ENCODE measurements at regions not wholly inside any gene's neighbourhood (a gene's known extent, or its start where the extent isn't known, plus 50 kb on each side); places are given as distances from the start of the nearest gene placed in this dataset.

DNA sequence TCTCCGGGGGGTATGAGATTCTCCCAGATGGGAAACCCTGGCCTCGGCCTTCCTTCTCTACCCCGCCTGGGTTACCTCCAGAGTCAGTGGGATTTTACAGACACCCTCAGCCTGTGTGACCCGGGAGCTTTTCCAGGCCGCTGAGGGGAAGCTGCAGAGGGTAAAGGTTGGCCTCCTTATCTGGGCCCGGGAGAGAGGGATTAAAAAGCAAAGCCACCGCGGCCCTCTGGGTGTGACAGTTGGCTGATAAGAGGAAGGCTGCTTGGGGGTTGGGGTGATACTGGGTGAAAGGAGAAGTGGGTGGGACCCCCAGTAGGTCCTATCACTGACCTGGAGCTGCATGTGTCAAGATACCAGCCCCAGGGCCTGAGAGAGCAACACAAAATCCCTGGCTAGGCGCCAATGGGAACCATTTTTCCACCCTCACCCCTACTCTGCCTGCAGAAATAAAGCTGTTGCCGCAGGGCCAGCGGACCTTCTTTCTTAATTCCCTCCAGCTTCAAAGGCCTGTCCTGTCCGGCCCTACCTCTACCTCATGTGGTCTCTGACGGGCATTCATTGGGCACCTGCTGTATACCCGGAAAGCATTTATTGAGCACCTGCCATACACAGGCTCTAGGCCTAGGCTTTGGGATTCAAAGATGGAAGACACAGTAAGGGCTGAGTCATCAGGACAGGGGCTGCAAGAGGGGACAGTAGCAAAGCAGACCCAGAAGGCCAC lies 77.6 kb upstream of the GSE1 start (continued):
- peak; percentile 79; the same call in 1 of the 2 replicates for TF ChIP-seq ZNF34 (CRISPR knock-in tag; IDR thresholded peaks at IDR 0.05; ENCODE audit: borderline replicate concordance)
- peak; percentile 11; the same call in 1 of the 2 replicates for TF ChIP-seq ZBTB21 (CRISPR knock-in tag; IDR thresholded peaks at IDR 0.05)
- TF ChIP-seq ZNF768 (CRISPR knock-in tag; IDR thresholded peaks at IDR 0.05), result no peak
- TF ChIP-seq ATRX (CRISPR knock-in tag; IDR thresholded peaks at IDR 0.05; ENCODE audit: borderline replicate concordance), result no peak
- peak; percentile 99 for TF ChIP-seq TBX3 (IDR thresholded peaks at IDR 0.05; ENCODE audit: borderline replicate concordance)
- TF ChIP-seq, protein P1, sequence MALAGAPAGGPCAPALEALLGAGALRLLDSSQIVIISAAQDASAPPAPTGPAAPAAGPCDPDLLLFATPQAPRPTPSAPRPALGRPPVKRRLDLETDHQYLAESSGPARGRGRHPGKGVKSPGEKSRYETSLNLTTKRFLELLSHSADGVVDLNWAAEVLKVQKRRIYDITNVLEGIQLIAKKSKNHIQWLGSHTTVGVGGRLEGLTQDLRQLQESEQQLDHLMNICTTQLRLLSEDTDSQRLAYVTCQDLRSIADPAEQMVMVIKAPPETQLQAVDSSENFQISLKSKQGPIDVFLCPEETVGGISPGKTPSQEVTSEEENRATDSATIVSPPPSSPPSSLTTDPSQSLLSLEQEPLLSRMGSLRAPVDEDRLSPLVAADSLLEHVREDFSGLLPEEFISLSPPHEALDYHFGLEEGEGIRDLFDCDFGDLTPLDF (CRISPR knock-in tag; IDR thresholded peaks at IDR 0.05), result 0 out of 2 replicates have a peak, but pooled peaks have one; percentile 65
- no peak; the same call in 1 of the 2 replicates for TF ChIP-seq TSC22D2 (CRISPR knock-in tag; IDR thresholded peaks at IDR 0.05; ENCODE audit: borderline replicate concordance)
- TF ChIP-seq FOXC1 (CRISPR knock-in tag; IDR thresholded peaks at IDR 0.05; ENCODE audit: borderline replicate concordance), result peak; percentile 64; the same call in 1 of the 2 replicates
- peak; percentile 8 for TF ChIP-seq ZNF547 (CRISPR knock-in tag; IDR thresholded peaks at IDR 0.05)
- TF ChIP-seq ZNF772 (CRISPR knock-in tag; IDR thresholded peaks at IDR 0.05), result no peak; the same call in none of the 2 replicates
- TF ChIP-seq, protein P2, sequence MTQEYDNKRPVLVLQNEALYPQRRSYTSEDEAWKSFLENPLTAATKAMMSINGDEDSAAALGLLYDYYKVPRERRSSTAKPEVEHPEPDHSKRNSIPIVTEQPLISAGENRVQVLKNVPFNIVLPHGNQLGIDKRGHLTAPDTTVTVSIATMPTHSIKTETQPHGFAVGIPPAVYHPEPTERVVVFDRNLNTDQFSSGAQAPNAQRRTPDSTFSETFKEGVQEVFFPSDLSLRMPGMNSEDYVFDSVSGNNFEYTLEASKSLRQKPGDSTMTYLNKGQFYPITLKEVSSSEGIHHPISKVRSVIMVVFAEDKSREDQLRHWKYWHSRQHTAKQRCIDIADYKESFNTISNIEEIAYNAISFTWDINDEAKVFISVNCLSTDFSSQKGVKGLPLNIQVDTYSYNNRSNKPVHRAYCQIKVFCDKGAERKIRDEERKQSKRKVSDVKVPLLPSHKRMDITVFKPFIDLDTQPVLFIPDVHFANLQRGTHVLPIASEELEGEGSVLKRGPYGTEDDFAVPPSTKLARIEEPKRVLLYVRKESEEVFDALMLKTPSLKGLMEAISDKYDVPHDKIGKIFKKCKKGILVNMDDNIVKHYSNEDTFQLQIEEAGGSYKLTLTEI (CRISPR knock-in tag; conservative IDR thresholded peaks at IDR 0.05), result no peak
- peak; percentile 100 for TF ChIP-seq TCF7L2 (IDR thresholded peaks at IDR 0.05; ENCODE audit: low read depth, low read length)
- TF ChIP-seq KLF16 (CRISPR knock-in tag; IDR thresholded peaks at IDR 0.05), result peak in 1 of 2 experiments; percentile 60; a peak in 1 of 4 replicates
- TF ChIP-seq, protein P3, sequence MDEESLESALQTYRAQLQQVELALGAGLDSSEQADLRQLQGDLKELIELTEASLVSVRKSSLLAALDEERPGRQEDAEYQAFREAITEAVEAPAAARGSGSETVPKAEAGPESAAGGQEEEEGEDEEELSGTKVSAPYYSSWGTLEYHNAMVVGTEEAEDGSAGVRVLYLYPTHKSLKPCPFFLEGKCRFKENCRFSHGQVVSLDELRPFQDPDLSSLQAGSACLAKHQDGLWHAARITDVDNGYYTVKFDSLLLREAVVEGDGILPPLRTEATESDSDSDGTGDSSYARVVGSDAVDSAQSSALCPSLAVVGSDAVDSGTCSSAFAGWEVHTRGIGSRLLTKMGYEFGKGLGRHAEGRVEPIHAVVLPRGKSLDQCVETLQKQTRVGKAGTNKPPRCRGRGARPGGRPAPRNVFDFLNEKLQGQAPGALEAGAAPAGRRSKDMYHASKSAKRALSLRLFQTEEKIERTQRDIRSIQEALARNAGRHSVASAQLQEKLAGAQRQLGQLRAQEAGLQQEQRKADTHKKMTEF (CRISPR knock-in tag; IDR thresholded peaks at IDR 0.05), result peak; percentile 87
- no peak for TF ChIP-seq ZFYVE20 (CRISPR knock-in tag; IDR thresholded peaks at IDR 0.05; ENCODE audit: borderline replicate concordance, low read depth)
